Calu3 (cell line): ENCODE measurements at regions not wholly inside any gene's neighbourhood (a gene's known extent, or its start where the extent isn't known, plus 50 kb on each side); places are given as distances from the start of the nearest gene placed in this dataset.

Experiments
- BruUV-seq: library from RNA; stranded (reverse); fragments of 400-500 nt; replicated peaks from 2 replicates; lab custom pipeline; 2021; lab: Mats Ljungman, UMichigan
- CTCF ChIA-PET: fragments of 300-600 bp; sonication (Branson Sonifier 250); formaldehyde crosslinking; loops from one replicate; lab custom pipeline; 2022; ENCODE audit warnings: antibody characterized with exemption; lab: Charles Lee
- DNase-seq: peaks from one replicate; pipeline ENCODE4 v3.0.0; 2022
- H3K27ac Mint-ChIP-seq: one replicate; pipeline ENCODE4 v1.8.0; 2022; ENCODE audit warnings: mixed read lengths; ENCODE audit not compliant: unreplicated experiment
- H3K27me3 Mint-ChIP-seq: one replicate; pipeline ENCODE4 v1.8.0; 2022; ENCODE audit warnings: mixed read lengths; ENCODE audit not compliant: unreplicated experiment
- H3K36me3 Mint-ChIP-seq: one replicate; pipeline ENCODE4 v1.8.0; 2022; ENCODE audit warnings: mild to moderate bottlenecking, moderate library complexity, mixed read lengths; ENCODE audit not compliant: insufficient read depth, unreplicated experiment
- H3K4me1 Mint-ChIP-seq: one replicate; pipeline ENCODE4 v1.8.0; 2022; ENCODE audit warnings: mild to moderate bottlenecking, low read depth, mixed read lengths; ENCODE audit not compliant: unreplicated experiment
- H3K4me3 Mint-ChIP-seq: one replicate; pipeline ENCODE4 v1.8.0; 2022; ENCODE audit warnings: mild to moderate bottlenecking, low read depth, moderate library complexity, mixed read lengths; ENCODE audit not compliant: unreplicated experiment
- H3K9me3 Mint-ChIP-seq: one replicate; pipeline ENCODE4 v1.8.0; 2022; ENCODE audit warnings: low read depth, mixed read lengths; ENCODE audit not compliant: unreplicated experiment
- CTCF ChIP-seq: fragments of 200-600 bp; IDR thresholded peaks from one replicate; pipeline ENCODE4 v1.8.0; 2022; ENCODE audit warnings: antibody characterized with exemption; ENCODE audit not compliant: unreplicated experiment
- intact Hi-C: fragments of 100-400 bp; cut with micrococcal nuclease; formaldehyde crosslinking; loops from one replicate; pipeline ENCODE4 v1.10.0; 2022; ENCODE audit not compliant: unreplicated experiment

- H3K27ac Mint-ChIP-seq: no peak overlapping the region
- no peaks in the 10 kb centered on the region for H3K4me1 Mint-ChIP-seq
- H3K36me3 Mint-ChIP-seq: no peaks in the 10 kb centered on the region
- no peak for TF ChIP-seq CTCF
- intact Hi-C loops: no loop called here
- CTCF ChIA-PET: no interaction called here
- no peak overlapping the region for H3K4me3 Mint-ChIP-seq
- no peak for DNase-seq
- no TSS peak for BruUV-seq
- peaks cover 11% of the 10 kb centered on the region for H3K9me3 Mint-ChIP-seq
- H3K27me3 Mint-ChIP-seq: no peaks in the 10 kb centered on the region
These were observed 172.5 kb upstream of the PTPRD start for GRCh38 chr9:10785255-10785654.

- DNase-seq: no peak
- CTCF ChIA-PET: no interaction called here
- no peak overlapping the region for H3K4me3 Mint-ChIP-seq
- no peak overlapping the region for H3K27ac Mint-ChIP-seq
- H3K4me1 Mint-ChIP-seq: no peaks in the 10 kb centered on the region
- intact Hi-C loops: no loop called here
- H3K9me3 Mint-ChIP-seq: peaks cover 3% of the 10 kb centered on the region
- no peaks in the 10 kb centered on the region for H3K27me3 Mint-ChIP-seq
- no peaks in the 10 kb centered on the region for H3K36me3 Mint-ChIP-seq
- no peak for TF ChIP-seq CTCF
- no TSS peak for BruUV-seq
These were observed 180.5 kb upstream of the PTPRD start for GRCh38 chr9:10793306-10793705.

- Mint-ChIP-seq H3K27me3 (no peaks in the 10 kb centered on the region), H3K4me3 (no peak overlapping the region), H3K36me3 (no peaks in the 10 kb centered on the region), H3K27ac (no peak overlapping the region), H3K4me1 (no peaks in the 10 kb centered on the region), H3K9me3 (peaks cover 8% of the 10 kb centered on the region)
- intact Hi-C loops: no loop called here
- CTCF ChIA-PET: no interaction called here
- no peak for TF ChIP-seq CTCF
- BruUV-seq: no TSS peak
- no peak for DNase-seq
These were observed 191.7 kb upstream of the PTPRD start for GRCh38 chr9:10804486-10804885.

- intact Hi-C loops: no loop called here
- Mint-ChIP-seq H3K4me1 (no peaks in the 10 kb centered on the region), H3K4me3 (no peak overlapping the region), H3K27me3 (no peaks in the 10 kb centered on the region), H3K36me3 (no peaks in the 10 kb centered on the region), H3K9me3 (peaks cover 8% of the 10 kb centered on the region), H3K27ac (no peak overlapping the region)
- TF ChIP-seq CTCF: no peak
- DNase-seq: no peak
- CTCF ChIA-PET: no interaction called here
- BruUV-seq: no TSS peak
These were observed 194.1 kb upstream of the PTPRD start for GRCh38 chr9:10806868-10807267.

- Mint-ChIP-seq H3K9me3 (peaks cover 2% of the 10 kb centered on the region), H3K27me3 (no peaks in the 10 kb centered on the region), H3K4me3 (no peak overlapping the region), H3K27ac (no peak overlapping the region), H3K36me3 (no peaks in the 10 kb centered on the region), H3K4me1 (no peaks in the 10 kb centered on the region)
- no peak for DNase-seq
- intact Hi-C loops: no loop called here
- CTCF ChIA-PET: no interaction called here
- TF ChIP-seq CTCF: no peak
- no TSS peak for BruUV-seq
These were observed 205.4 kb upstream of the PTPRD start for GRCh38 chr9:10818206-10818605.
